Keratinocyte (primary cell): ENCODE measurements at regions not wholly inside any gene's neighbourhood (a gene's known extent, or its start where the extent isn't known, plus 50 kb on each side); places are given as distances from the start of the nearest gene placed in this dataset.

Experiments used
- CTCF ChIP-seq, 3 experiments: IDR thresholded peaks in 1 of 3; conservative IDR thresholded peaks in 1 of 3; optimal IDR thresholded peaks in 1 of 3; 2 replicates in 2 of 3; 3 replicates in 1 of 3; pipeline versions ENCODE3 to v1.5.1; 2011; ENCODE audit warnings: low read length in 3 of 3, mild to moderate bottlenecking in 3 of 3, moderate library complexity in 2 of 3, control low read depth in 1 of 3, inconsistent platforms in 1 of 3; ENCODE audit not compliant: insufficient read depth in 2 of 3; ENCODE audit errors: extremely low read depth in 1 of 3
- EZH2 ChIP-seq: IDR thresholded peaks from one replicate; pipeline ENCODE4 v1.6.1; 2012; ENCODE audit warnings: inconsistent platforms, mild to moderate bottlenecking, low read length, moderate library complexity

GRCh38 chr12:126349383-126349782 lies 1284.1 kb downstream of the AACS start:
- TF ChIP-seq CTCF (optimal IDR thresholded peaks at IDR 0.05 in 1 of 3, IDR thresholded peaks at IDR 0.05 in 1 of 3, conservative IDR thresholded peaks at IDR 0.05 in 1 of 3; ENCODE audit: extremely low read depth in 1 of 3, insufficient read depth in 2 of 3, low read length in 3 of 3) (no peak), EZH2 (no peak)
